ENCODE measurements at regions not wholly inside any gene's neighbourhood (a gene's known extent, or its start where the extent isn't known, plus 50 kb on each side); places are given as distances from the start of the nearest gene placed in this dataset.

DNA sequence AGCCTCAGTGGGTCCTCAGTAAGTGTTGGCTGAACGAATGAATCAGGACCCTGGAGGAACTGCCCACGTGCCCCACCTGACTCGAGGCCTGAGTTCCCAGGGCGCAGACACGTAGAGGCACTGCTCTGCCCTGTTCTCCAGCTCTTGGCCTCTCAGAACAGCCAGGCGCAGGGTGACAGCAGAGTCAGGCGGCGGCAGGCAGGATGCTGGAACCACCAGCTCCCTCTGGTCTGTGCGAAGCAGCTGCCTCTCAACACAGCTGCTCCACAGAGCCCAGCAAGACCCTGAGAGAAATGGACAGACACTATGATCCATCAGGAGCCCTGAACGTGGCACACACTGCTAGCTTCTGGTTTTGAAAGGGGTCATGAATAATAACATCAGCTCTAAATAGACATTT lies 53.1 kb upstream of the BCO1 start:
- Mint-ChIP-seq H3K9me3 (no peaks in the 10 kb centered on the region), H3K27ac (no peak overlapping the region)

GRCh38 chr16:81181013-81181720 lies 57.3 kb upstream of the BCO1 start:
- DNase-seq = peak; percentile 97
- H3K9me3 Mint-ChIP-seq = no peaks in the 10 kb centered on the region
- no peak overlapping the region for H3K9ac ChIP-seq (ENCODE audit: extremely low read depth, low read length, poor library complexity, severe bottlenecking)
- no peaks in the 10 kb centered on the region for H3K4me1 ChIP-seq (ENCODE audit: control insufficient read depth, insufficient read depth, low read length)
- H3K4me3 Mint-ChIP-seq = no peak overlapping the region
- H3K4me3 ChIP-seq (ENCODE audit: low read length) = no peak overlapping the region
- peak overlapping the region; percentile 93 for H3K27ac Mint-ChIP-seq
- no peaks in the 10 kb centered on the region for H3K9me3 ChIP-seq (ENCODE audit: control insufficient read depth, low read length)
- no peaks in the 10 kb centered on the region for H3K27me3 ChIP-seq (ENCODE audit: control insufficient read depth, insufficient read depth, low read length, poor library complexity, severe bottlenecking)
- no peaks in the 10 kb centered on the region for H3K36me3 Mint-ChIP-seq (ENCODE audit: low read depth)
- H3K4me1 Mint-ChIP-seq = peaks cover 7% of the 10 kb centered on the region
- WGBS, 2 experiments (ENCODE audit: insufficient coverage in 1 of 2, insufficient read length in 1 of 2) = 45 to 50% methylated on average over 6 to 13 of the region's 13 CpGs
- H3K27ac ChIP-seq (ENCODE audit: low read depth, low read length) = peak overlapping the region; percentile 66
- H3K27me3 Mint-ChIP-seq (ENCODE audit: insufficient read depth) = no peaks in the 10 kb centered on the region
- H3K36me3 ChIP-seq (ENCODE audit: control insufficient read depth, insufficient read depth, low read length) = no peaks in the 10 kb centered on the region
- no peak for TF ChIP-seq CTCF (conservative IDR thresholded peaks at IDR 0.05)

More for the DNA sequence above, 53.1 kb upstream of the BCO1 start:
- Histone ChIP-seq H3K4me3 (ENCODE audit: low read length) (no peak overlapping the region), H3K9ac (ENCODE audit: extremely low read depth, low read length, poor library complexity, severe bottlenecking) (no peak overlapping the region), H3K36me3 (ENCODE audit: control insufficient read depth, insufficient read depth, low read length) (no peaks in the 10 kb centered on the region), H3K27ac (ENCODE audit: low read depth, low read length) (no peak overlapping the region), H3K4me1 (ENCODE audit: control insufficient read depth, insufficient read depth, low read length) (no peaks in the 10 kb centered on the region), H3K9me3 (ENCODE audit: control insufficient read depth, low read length) (no peaks in the 10 kb centered on the region), H3K27me3 (ENCODE audit: control insufficient read depth, insufficient read depth, low read length, poor library complexity, severe bottlenecking) (no peaks in the 10 kb centered on the region)
- no peak overlapping the region for H3K4me3 Mint-ChIP-seq
- TF ChIP-seq CTCF (conservative IDR thresholded peaks at IDR 0.05) = no peak
- 91 to 98% methylated on average over 6 to 10 of the region's 10 CpGs for WGBS, 2 experiments (ENCODE audit: insufficient coverage in 1 of 2, insufficient read length in 1 of 2)
- H3K4me1 Mint-ChIP-seq = peaks cover 7% of the 10 kb centered on the region
- H3K36me3 Mint-ChIP-seq (ENCODE audit: low read depth) = no peaks in the 10 kb centered on the region
- no peak for DNase-seq
- no peaks in the 10 kb centered on the region for H3K27me3 Mint-ChIP-seq (ENCODE audit: insufficient read depth)

DNA sequence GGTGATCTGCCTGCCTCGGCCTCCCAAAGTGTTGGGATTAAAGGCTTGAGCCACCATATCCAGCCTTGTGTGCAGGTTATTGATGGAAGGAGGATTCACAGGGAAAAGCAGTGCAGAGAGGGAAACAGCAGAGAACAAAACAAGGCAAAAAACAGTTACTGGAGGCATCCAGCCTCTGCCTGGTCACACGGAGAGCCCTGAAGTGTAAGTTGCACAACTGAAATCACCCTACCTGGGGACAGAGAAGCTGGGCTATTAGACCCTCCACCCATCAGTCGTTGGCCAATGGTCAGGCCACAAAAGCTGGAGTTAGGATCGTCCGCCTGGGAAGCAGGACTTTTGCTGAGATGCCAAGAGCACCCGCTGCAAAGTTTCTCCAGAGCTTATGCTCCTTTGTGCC lies 57.9 kb upstream of the BCO1 start:
- no peaks in the 10 kb centered on the region for H3K36me3 ChIP-seq (ENCODE audit: control insufficient read depth, insufficient read depth, low read length)
- no peak overlapping the region for H3K9ac ChIP-seq (ENCODE audit: extremely low read depth, low read length, poor library complexity, severe bottlenecking)
- H3K27ac ChIP-seq (ENCODE audit: low read depth, low read length) = peak overlapping the region; percentile 2
- H3K27ac Mint-ChIP-seq = peak overlapping the region; percentile 93
- no peaks in the 10 kb centered on the region for H3K4me1 ChIP-seq (ENCODE audit: control insufficient read depth, insufficient read depth, low read length)
- H3K36me3 Mint-ChIP-seq (ENCODE audit: low read depth) = no peaks in the 10 kb centered on the region
- no peak for TF ChIP-seq CTCF (conservative IDR thresholded peaks at IDR 0.05)
- no peaks in the 10 kb centered on the region for H3K9me3 Mint-ChIP-seq
- H3K4me3 ChIP-seq (ENCODE audit: low read length) = no peak overlapping the region
- H3K4me1 Mint-ChIP-seq = peaks cover 7% of the 10 kb centered on the region
- H3K4me3 Mint-ChIP-seq = no peak overlapping the region
- H3K27me3 Mint-ChIP-seq (ENCODE audit: insufficient read depth) = no peaks in the 10 kb centered on the region
- 81 to 82% methylated on average over 6 of the region's 6 CpGs for whole genome bisulfite sequencing, 2 experiments (ENCODE audit: insufficient coverage in 1 of 2, insufficient read length in 1 of 2)
- H3K27me3 ChIP-seq (ENCODE audit: control insufficient read depth, insufficient read depth, low read length, poor library complexity, severe bottlenecking) = no peaks in the 10 kb centered on the region
- H3K9me3 ChIP-seq (ENCODE audit: control insufficient read depth, low read length) = no peaks in the 10 kb centered on the region
- no peak for DNase-seq

Data from endodermal cell (in vitro differentiated cells).